Loucy (cell line): ENCODE measurements at regions not wholly inside any gene's neighbourhood (a gene's known extent, or its start where the extent isn't known, plus 50 kb on each side); places are given as distances from the start of the nearest gene placed in this dataset.

Experiments used
- H2AFZ ChIP-seq: fragments of 200-600 bp; sonication (generic); 2 replicates; pipeline ENCODE4 v1.6.0; 2016; ENCODE audit warnings: antibody characterized with exemption, mild to moderate bottlenecking, low read length, moderate library complexity
- H3F3A ChIP-seq: fragments of 200-600 bp; 2 replicates; pipeline ENCODE4 v1.6.0; 2016; ENCODE audit warnings: antibody characterized with exemption, low read depth, mild to moderate bottlenecking
- H3K27me3 ChIP-seq: fragments of 200-600 bp; sonication (generic); 2 replicates; pipeline ENCODE4 v1.6.1; 2014; ENCODE audit warnings: low read length, mild to moderate bottlenecking; ENCODE audit not compliant: insufficient read depth, poor library complexity, severe bottlenecking
- H3K36me3 ChIP-seq: fragments of 200-600 bp; sonication (generic); 2 replicates; pipeline ENCODE4 v1.6.1; 2016; ENCODE audit warnings: low read length; ENCODE audit not compliant: insufficient read depth
- H3K4me1 ChIP-seq: fragments of 200-600 bp; sonication (generic); 2 replicates; pipeline ENCODE4 v1.5.1; 2014; ENCODE audit warnings: low read length, mild to moderate bottlenecking; ENCODE audit not compliant: insufficient read depth, poor library complexity, severe bottlenecking
- H3K4me2 ChIP-seq: fragments of 200-600 bp; sonication (generic); 2 replicates; pipeline ENCODE4 v1.6.0; 2014; ENCODE audit warnings: antibody characterized with exemption, low read length, low read depth, mild to moderate bottlenecking; ENCODE audit not compliant: poor library complexity, severe bottlenecking
- H3K4me3 ChIP-seq: fragments of 200-600 bp; sonication (generic); 2 replicates; pipeline ENCODE4 v1.5.1; 2014; ENCODE audit warnings: low read length, mild to moderate bottlenecking, mixed read lengths; ENCODE audit not compliant: poor library complexity, severe bottlenecking
- H3K79me2 ChIP-seq: fragments of 200-600 bp; sonication (generic); 2 replicates; pipeline ENCODE4 v1.6.1; 2014; ENCODE audit warnings: low read length; ENCODE audit not compliant: insufficient read depth
- H3K9ac ChIP-seq: fragments of 200-600 bp; sonication (generic); 2 replicates; pipeline ENCODE4 v1.6.0; 2014; ENCODE audit warnings: mild to moderate bottlenecking, low read depth, low read length, moderate library complexity; ENCODE audit not compliant: poor library complexity, severe bottlenecking
- H3K9me2 ChIP-seq: fragments of 200-600 bp; sonication (generic); replicated peaks from 2 replicates; pipeline ENCODE4 v1.6.1; 2016; ENCODE audit warnings: low read depth, low read length, mixed read lengths
- H3K9me3 ChIP-seq: fragments of 200-600 bp; sonication (generic); 2 replicates; pipeline ENCODE4 v1.6.1; 2014; ENCODE audit warnings: mild to moderate bottlenecking, antibody characterized with exemption, low read length, low read depth; ENCODE audit not compliant: insufficient read depth
- H4K20me1 ChIP-seq: fragments of 200-600 bp; sonication (generic); 2 replicates; pipeline ENCODE4 v1.6.0; 2014; ENCODE audit warnings: antibody characterized with exemption, low read length, mild to moderate bottlenecking; ENCODE audit not compliant: insufficient read depth, poor library complexity, severe bottlenecking
- CTCF ChIP-seq: fragments of 200-600 bp; sonication (generic); conservative IDR thresholded peaks from 2 replicates; pipeline ENCODE4 v1.5.1; 2014; ENCODE audit warnings: mild to moderate bottlenecking, antibody characterized with exemption, low read length
- EZH2phosphoT487 ChIP-seq: fragments of 200-600 bp; IDR thresholded peaks from 2 replicates; pipeline ENCODE4 v1.6.1; 2018; ENCODE audit warnings: antibody characterized with exemption, mild to moderate bottlenecking, moderate library complexity, borderline replicate concordance

GRCh38 chr3:59411186-59411585 is 361.4 kb upstream of the CFAP20DC start:
- H3K9ac ChIP-seq: no peak overlapping the region
- no peaks in the 10 kb centered on the region for H3K4me1 ChIP-seq
- no peaks in the 10 kb centered on the region for H3K9me3 ChIP-seq
- TF ChIP-seq EZH2phosphoT487 (no peak), CTCF (no peak)
- no peaks in the 10 kb centered on the region for H3F3A ChIP-seq
- H3K9me2 ChIP-seq: no peaks in the 10 kb centered on the region
- no peak overlapping the region for H3K4me2 ChIP-seq
- H3K27me3 ChIP-seq: no peaks in the 10 kb centered on the region
- H3K4me3 ChIP-seq: no peak overlapping the region
- no peak overlapping the region for H2AFZ ChIP-seq
- no peaks in the 10 kb centered on the region for H3K36me3 ChIP-seq
- no peaks in the 10 kb centered on the region for H4K20me1 ChIP-seq
- no peaks in the 10 kb centered on the region for H3K79me2 ChIP-seq

- no peaks in the 10 kb centered on the region for H3K4me1 ChIP-seq
- H3K9me2 ChIP-seq: no peaks in the 10 kb centered on the region
- no peaks in the 10 kb centered on the region for H3K27me3 ChIP-seq
- H2AFZ ChIP-seq: no peak overlapping the region; the same call in 1 of the 2 replicates
- H3K4me2 ChIP-seq: no peak overlapping the region
- no peaks in the 10 kb centered on the region for H3F3A ChIP-seq
- no peak for TF ChIP-seq CTCF
- no peak for TF ChIP-seq EZH2phosphoT487
- H3K4me3 ChIP-seq: no peak overlapping the region
- H3K36me3 ChIP-seq: no peaks in the 10 kb centered on the region
- no peaks in the 10 kb centered on the region for H4K20me1 ChIP-seq
- no peak overlapping the region for H3K9ac ChIP-seq
- no peaks in the 10 kb centered on the region for H3K9me3 ChIP-seq
- H3K79me2 ChIP-seq: no peaks in the 10 kb centered on the region
These were observed 358.3 kb upstream of the CFAP20DC start for GRCh38 chr3:59408047-59408624.

GRCh38 chr3:59407425-59407824 is 357.6 kb upstream of the CFAP20DC start:
- Histone ChIP-seq H3K79me2 (no peaks in the 10 kb centered on the region), H3K4me3 (no peak overlapping the region), H2AFZ (no peak overlapping the region; the same call in 1 of the 2 replicates), H4K20me1 (no peaks in the 10 kb centered on the region), H3F3A (no peaks in the 10 kb centered on the region), H3K4me1 (no peaks in the 10 kb centered on the region), H3K36me3 (no peaks in the 10 kb centered on the region), H3K9me3 (no peaks in the 10 kb centered on the region), H3K4me2 (no peak overlapping the region), H3K9ac (no peak overlapping the region), H3K9me2 (no peaks in the 10 kb centered on the region), H3K27me3 (no peaks in the 10 kb centered on the region)
- TF ChIP-seq CTCF: no peak
